ENCODE measurements at regions not wholly inside any gene's neighbourhood (a gene's known extent, or its start where the extent isn't known, plus 50 kb on each side); places are given as distances from the start of the nearest gene placed in this dataset.

- no peak for DNase-seq (ENCODE audit: extremely low read depth, low read depth)
- TF ChIP-seq, protein P1, sequence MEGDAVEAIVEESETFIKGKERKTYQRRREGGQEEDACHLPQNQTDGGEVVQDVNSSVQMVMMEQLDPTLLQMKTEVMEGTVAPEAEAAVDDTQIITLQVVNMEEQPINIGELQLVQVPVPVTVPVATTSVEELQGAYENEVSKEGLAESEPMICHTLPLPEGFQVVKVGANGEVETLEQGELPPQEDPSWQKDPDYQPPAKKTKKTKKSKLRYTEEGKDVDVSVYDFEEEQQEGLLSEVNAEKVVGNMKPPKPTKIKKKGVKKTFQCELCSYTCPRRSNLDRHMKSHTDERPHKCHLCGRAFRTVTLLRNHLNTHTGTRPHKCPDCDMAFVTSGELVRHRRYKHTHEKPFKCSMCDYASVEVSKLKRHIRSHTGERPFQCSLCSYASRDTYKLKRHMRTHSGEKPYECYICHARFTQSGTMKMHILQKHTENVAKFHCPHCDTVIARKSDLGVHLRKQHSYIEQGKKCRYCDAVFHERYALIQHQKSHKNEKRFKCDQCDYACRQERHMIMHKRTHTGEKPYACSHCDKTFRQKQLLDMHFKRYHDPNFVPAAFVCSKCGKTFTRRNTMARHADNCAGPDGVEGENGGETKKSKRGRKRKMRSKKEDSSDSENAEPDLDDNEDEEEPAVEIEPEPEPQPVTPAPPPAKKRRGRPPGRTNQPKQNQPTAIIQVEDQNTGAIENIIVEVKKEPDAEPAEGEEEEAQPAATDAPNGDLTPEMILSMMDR (IDR thresholded peaks at IDR 0.05; ENCODE audit: low read depth, low read length): no peak
These were observed 758.4 kb downstream of the CDH8 start for GRCh38 chr16:61277849-61278248.

DNA sequence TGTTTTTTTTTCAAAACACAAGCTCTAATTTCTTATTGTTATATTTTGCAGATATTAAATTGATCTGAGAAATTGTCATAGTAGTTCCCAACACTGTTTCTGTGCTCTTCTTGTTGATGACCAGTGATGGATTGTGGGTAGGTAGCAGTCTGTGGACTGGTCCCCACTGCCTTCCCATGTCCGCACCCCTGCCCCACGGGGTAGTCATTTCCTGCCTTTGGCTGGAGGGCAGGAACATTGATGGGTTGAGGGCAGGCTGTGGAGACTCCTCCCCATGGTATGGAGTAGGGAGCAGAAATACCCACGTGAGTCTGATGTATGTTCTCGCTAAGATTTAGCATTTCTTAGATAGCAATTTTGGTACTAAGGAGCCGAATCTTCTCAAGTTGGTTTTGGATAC lies 762.0 kb downstream of the CDH8 start:
- DNase-seq (ENCODE audit: extremely low read depth, low read depth): no peak
- TF ChIP-seq, protein P1 (IDR thresholded peaks at IDR 0.05; ENCODE audit: low read depth, low read length): no peak

DNA sequence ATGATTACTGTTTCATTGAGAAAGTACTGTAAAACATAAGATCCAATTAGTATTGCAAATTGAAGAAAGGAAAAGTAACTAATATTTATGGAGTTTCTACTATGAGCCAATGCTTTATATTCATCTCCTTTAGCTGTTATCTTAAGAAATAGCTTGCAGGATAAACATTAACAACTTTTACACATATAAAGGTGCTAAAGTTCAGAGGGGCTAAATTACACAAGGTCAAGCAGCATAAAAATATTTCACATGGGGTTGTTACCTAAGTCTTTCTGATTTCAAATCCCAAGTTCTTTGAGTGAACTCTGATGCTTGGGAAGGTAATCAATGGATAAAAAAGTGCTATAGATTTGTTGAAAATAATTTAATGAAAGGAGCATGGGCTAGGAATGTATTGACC lies 765.5 kb downstream of the CDH8 start:
- no peak for DNase-seq (ENCODE audit: extremely low read depth, low read depth)
- TF ChIP-seq, protein P1 (IDR thresholded peaks at IDR 0.05; ENCODE audit: low read depth, low read length): no peak

DNA sequence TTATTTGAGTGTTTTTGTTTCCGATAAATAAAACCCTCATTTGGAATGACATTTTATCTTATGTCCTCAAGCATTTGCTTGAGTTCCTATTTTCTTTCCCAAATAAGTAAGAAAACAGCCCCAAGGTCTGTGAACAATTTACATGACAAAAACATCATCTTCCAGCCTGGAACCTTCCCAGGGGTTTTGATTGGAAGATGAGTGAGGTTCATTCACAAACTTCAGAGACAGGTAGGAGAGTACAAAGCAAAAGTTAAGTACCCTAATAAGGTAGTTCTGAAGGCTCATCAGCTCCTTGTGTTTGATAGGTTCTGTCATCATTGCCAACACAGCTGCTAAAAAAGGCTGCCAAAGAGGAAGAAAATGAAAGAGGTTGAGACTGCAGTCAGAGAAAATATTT lies 772.8 kb downstream of the CDH8 start:
- TF ChIP-seq, protein P1 (IDR thresholded peaks at IDR 0.05; ENCODE audit: low read depth, low read length): no peak
- DNase-seq (ENCODE audit: extremely low read depth, low read depth): no peak

- TF ChIP-seq, protein P1 (IDR thresholded peaks at IDR 0.05; ENCODE audit: low read depth, low read length): no peak
- DNase-seq (ENCODE audit: extremely low read depth, low read depth): no peak
These were observed 774.9 kb downstream of the CDH8 start for GRCh38 chr16:61261315-61261714.

DNA sequence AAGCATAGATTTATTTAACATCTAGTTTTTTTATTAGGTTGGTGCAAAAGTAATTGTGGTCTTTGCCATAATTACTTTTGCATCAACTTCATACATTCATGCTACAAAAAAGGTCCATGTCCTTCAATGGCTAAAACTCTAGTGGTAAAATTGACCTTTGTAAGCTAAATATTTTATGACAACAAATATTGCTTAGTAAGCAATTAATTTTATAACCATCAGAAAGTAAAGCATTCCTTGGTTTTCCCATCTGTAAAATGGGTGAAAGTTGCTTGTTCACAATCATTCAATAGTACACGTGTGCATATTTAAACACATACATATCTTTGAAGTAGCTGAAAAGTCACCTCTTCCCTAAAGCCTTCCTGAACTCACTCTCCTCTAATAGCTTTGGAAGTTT lies 789.6 kb downstream of the CDH8 start:
- TF ChIP-seq, protein P1 (IDR thresholded peaks at IDR 0.05; ENCODE audit: low read depth, low read length): no peak
- no peak for DNase-seq (ENCODE audit: extremely low read depth, low read depth)

GRCh38 chr16:61243954-61244353 lies 792.3 kb downstream of the CDH8 start:
- TF ChIP-seq, protein P1 (IDR thresholded peaks at IDR 0.05; ENCODE audit: low read depth, low read length): no peak

More at GRCh38 chr16:61243954-61244353, 792.3 kb downstream of the CDH8 start:
- no peak for DNase-seq (ENCODE audit: extremely low read depth, low read depth)
